ENCODE measurements at regions not wholly inside any gene's neighbourhood (a gene's known extent, or its start where the extent isn't known, plus 50 kb on each side); places are given as distances from the start of the nearest gene placed in this dataset.
"Not testable (repeated sequence)": the region's sequence is repeated elsewhere in the genome, so short reads cannot be mapped to it uniquely, and the experiment has no call there.

- DNase-seq (ENCODE audit: low read depth, low spot score), result not testable (repeated sequence)
Observed at GRCh38 chr9:39018107-39018506, 269.9 kb downstream of the CNTNAP3 start.

- DNase-seq (ENCODE audit: low read depth, low spot score), result not testable (repeated sequence)
Observed at GRCh38 chr9:39015178-39015577, 272.8 kb downstream of the CNTNAP3 start.

GRCh38 chr9:39014805-39015123 is 273.2 kb downstream of the CNTNAP3 start:
- DNase-seq (ENCODE audit: low read depth, low spot score), result not testable (repeated sequence)

- not testable (repeated sequence) for DNase-seq (ENCODE audit: low read depth, low spot score)
Observed at GRCh38 chr9:39014096-39014804, 273.7 kb downstream of the CNTNAP3 start.

- DNase-seq (ENCODE audit: low read depth, low spot score), result not testable (repeated sequence)
Observed at GRCh38 chr9:39009743-39010142, 278.2 kb downstream of the CNTNAP3 start.

GRCh38 chr9:39009343-39009742 is 278.6 kb downstream of the CNTNAP3 start:
- not testable (repeated sequence) for DNase-seq (ENCODE audit: low read depth, low spot score)

GRCh38 chr9:39008907-39009306 is 279.1 kb downstream of the CNTNAP3 start:
- not testable (repeated sequence) for DNase-seq (ENCODE audit: low read depth, low spot score)

GRCh38 chr9:39005736-39006135 is 282.2 kb downstream of the CNTNAP3 start:
- DNase-seq (ENCODE audit: low read depth, low spot score), result not testable (repeated sequence)

GRCh38 chr9:39001085-39001593 is 281.2 kb upstream of the FAM240B start:
- not testable (repeated sequence) for DNase-seq (ENCODE audit: low read depth, low spot score)

GRCh38 chr9:38999277-38999676 is 279.3 kb upstream of the FAM240B start:
- DNase-seq (ENCODE audit: low read depth, low spot score), result not testable (repeated sequence)

GRCh38 chr9:38993690-38994089 is 273.8 kb upstream of the FAM240B start:
- DNase-seq (ENCODE audit: low read depth, low spot score), result not testable (repeated sequence)

- not testable (repeated sequence) for DNase-seq (ENCODE audit: low read depth, low spot score)
Observed at GRCh38 chr9:38993156-38993555, 273.2 kb upstream of the FAM240B start.

- DNase-seq (ENCODE audit: low read depth, low spot score), result not testable (repeated sequence)
Observed at GRCh38 chr9:38978734-38979133, 258.8 kb upstream of the FAM240B start.

- DNase-seq (ENCODE audit: low read depth, low spot score), result not testable (repeated sequence)
Observed at GRCh38 chr9:38969480-38969879, 249.5 kb upstream of the FAM240B start.

- DNase-seq (ENCODE audit: low read depth, low spot score), result not testable (repeated sequence)
Observed at GRCh38 chr9:38968651-38969374, 248.9 kb upstream of the FAM240B start.

GRCh38 chr9:38967866-38968265 is 247.9 kb upstream of the FAM240B start:
- DNase-seq (ENCODE audit: low read depth, low spot score), result not testable (repeated sequence)

- DNase-seq (ENCODE audit: low read depth, low spot score), result not testable (repeated sequence)
Observed at GRCh38 chr9:38967285-38967684, 247.4 kb upstream of the FAM240B start.

- DNase-seq (ENCODE audit: low read depth, low spot score), result not testable (repeated sequence)
Observed at GRCh38 chr9:38959812-38960211, 239.9 kb upstream of the FAM240B start.

- not testable (repeated sequence) for DNase-seq (ENCODE audit: low read depth, low spot score)
Observed at GRCh38 chr9:38955837-38956236, 235.9 kb upstream of the FAM240B start.

GRCh38 chr9:38952715-38953341 is 232.9 kb upstream of the FAM240B start:
- DNase-seq (ENCODE audit: low read depth, low spot score), result not testable (repeated sequence)

GRCh38 chr9:38945929-38946570 is 226.1 kb upstream of the FAM240B start:
- DNase-seq (ENCODE audit: low read depth, low spot score), result not testable (repeated sequence)
